UCSD-AML1 (cell line): ENCODE measurements at regions not wholly inside any gene's neighbourhood (a gene's known extent, or its start where the extent isn't known, plus 50 kb on each side); places are given as distances from the start of the nearest gene placed in this dataset.

Experiments used
- DNase-seq: peaks from one replicate; lab custom pipeline; 2025; ENCODE audit not compliant: unreplicated experiment; lab: John Stamatoyannopoulos, UW

DNA sequence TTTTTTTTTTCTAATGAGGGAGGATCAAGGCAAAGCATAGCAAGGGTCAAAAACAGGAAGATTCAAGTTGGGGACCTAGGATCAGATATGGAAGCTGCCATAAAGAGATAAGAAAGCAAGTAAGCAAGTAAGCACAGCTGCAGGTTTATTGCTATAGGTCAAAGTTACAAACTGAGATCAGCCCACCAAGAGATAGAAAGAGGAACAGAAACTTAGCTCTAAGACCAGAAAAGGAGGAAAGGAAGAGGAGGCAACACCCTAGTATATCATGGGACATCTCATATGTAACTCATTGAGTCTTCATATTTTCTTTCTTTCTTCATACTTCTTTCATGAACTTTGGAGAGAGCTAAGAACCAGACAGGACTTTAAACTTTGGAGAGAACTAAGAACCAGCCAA, 295.9 kb upstream of the CRIM1 start:
- DNase-seq, result no peak

- DNase-seq, result no peak
Observed at GRCh38 chr2:36058953-36059352, 296.6 kb upstream of the CRIM1 start.

GRCh38 chr2:36058076-36058475, 297.5 kb upstream of the CRIM1 start:
- DNase-seq, result no peak

- no peak for DNase-seq
Observed at GRCh38 chr2:36052819-36053218, 302.8 kb upstream of the CRIM1 start.

DNA sequence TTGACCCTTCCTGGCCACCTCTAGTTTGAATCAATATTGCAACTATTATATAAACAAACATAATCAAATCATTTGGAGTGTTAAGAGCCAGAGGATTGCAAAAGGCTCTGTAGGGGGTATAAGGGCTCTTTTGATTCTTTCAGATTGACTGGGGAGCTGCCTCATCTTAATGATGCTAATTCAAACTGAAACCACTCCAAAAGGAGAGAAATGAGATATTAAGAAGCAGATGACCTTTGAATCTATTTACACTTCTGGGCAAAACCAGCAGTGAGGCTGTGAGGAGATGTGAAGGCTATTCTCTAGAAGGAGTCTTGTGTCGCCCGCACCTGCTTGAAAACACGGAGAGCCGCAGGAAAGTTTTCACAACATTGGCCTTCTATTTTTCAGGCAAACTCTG, 311.2 kb upstream of the CRIM1 start:
- no peak for DNase-seq

DNA sequence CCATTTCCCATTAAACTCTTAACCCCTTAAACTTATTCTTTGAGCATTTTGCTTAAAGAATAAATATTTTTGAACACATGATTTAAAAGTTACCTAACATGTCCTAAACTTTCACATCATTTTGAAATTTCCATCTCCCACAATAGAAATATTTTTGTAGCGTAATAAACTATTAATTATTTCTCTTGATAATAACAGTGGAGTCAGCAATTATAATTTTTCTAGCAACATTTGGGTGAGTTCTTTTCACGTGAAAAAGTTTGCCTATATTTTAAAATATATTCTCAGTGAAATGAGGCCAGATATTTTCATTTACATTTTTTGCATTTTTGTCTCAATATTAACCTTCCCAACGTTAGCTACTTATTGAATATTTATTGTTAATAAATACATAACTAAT, 320.4 kb upstream of the CRIM1 start:
- DNase-seq, result no peak

GRCh38 chr2:36032046-36032445, 323.5 kb upstream of the CRIM1 start:
- no peak for DNase-seq

DNA sequence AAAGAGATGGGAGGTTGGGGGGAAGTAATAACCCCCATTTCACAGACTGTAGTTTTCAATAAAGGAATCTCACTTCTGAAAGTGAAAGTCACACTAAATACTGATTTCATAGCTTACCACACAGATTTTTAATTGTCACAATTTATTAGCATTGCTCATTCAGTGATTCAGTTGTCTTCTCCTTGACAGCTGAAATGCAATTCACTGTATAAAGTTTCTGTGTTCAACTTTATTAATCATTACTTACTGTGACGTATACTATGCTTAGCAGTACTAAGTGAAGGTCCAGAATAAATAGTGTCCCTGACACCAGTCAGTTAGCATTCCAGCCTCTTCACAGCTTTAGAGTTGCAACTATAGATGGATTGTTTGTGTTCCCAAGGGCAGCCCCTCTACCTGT, 324.1 kb upstream of the CRIM1 start:
- DNase-seq, result no peak

DNA sequence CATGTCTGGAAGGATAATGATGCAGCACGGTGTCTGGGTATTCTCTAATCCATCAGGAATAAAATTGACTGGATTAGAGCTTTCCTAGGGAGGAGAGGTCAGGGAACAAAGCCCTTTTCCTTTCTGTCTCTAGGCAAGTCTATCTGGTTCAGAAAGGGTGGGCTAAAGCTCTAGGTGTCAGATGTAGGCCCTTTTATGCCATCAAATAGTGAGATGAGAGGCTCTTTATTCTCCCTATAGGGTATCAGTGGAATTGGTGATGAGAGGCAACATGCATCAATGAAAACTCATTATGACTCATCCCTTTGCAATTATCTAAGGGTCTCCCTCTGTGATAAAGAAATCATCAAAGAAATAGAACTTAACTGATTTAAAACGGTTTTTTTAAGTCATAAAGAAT, 328.0 kb upstream of the CRIM1 start:
- no peak for DNase-seq

DNA sequence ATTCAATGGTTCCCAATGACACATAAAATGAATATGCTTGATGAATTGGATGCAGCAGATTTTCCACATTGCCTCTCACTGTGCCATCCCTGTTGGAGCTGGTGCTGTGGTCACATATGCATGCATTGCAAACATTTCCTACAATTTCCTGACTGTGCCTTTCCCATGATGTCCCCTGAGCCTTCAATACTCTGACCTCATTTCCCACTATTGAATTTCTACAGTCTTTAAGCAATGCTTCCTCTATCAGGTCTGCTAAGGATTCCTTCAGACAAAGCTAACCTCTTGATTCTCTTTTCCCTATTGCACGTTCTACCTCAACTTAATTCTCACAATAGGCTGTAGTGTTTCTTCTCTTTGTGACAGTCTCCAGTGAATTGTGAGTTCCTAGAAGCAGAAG, 342.5 kb upstream of the CRIM1 start:
- no peak for DNase-seq

DNA sequence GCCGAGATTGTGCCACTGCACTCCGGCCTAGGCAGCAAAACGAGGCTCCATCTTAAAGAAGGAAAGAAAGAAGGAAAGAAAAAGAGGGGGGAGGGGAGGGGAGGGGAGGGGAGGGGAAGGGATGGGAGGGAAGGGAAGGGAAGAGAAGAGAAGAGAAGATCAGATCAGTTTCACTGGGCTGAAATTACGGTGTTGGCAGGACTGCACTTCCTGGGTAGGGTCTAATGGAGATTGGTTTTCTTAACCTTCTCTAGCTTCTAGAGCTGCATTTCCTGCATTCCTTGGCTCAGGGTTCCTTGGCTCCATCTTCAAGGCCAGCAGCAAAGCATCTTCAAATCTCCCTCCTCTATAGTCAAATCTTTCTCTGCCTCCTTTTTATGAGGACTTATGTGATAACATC, 349.1 kb upstream of the CRIM1 start:
- no peak for DNase-seq

DNA sequence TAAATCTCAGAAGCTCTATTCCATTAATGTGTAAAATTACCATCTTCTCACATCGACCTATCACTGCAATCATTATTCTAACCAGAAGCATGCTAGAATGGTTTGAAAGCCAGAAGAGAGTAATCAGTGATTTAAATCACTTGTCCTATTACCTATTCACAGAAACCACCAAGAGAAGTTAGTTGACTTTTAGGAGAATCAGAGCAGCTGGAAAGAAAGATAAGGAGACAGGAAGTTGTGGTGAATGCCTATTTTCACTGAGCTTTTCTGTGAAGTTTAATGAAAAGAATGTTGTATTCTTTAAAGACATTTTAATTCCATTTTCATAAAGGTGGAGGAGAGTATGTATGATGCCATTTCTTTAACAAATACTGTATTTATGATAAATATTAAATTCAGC, 352.6 kb upstream of the CRIM1 start:
- DNase-seq, result no peak

DNA sequence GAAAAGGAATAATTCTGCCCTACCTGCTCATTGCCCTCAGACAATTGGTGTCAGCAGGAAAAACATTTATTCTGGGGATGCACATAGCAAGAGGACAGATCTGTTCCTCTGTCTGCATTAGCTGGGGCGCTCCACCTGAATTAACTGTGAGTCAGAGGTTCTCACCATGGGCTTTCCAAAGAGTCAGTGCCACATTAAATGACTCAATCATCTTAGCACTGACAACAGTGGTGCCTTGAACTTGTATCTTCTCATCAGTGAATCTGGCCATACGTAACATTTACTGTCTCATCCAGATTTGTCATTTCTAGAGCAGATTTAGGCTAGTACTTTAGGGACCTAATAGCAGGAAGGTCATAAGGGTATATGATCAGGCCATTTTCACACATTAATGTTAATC, 358.1 kb upstream of the CRIM1 start:
- DNase-seq, result no peak

DNA sequence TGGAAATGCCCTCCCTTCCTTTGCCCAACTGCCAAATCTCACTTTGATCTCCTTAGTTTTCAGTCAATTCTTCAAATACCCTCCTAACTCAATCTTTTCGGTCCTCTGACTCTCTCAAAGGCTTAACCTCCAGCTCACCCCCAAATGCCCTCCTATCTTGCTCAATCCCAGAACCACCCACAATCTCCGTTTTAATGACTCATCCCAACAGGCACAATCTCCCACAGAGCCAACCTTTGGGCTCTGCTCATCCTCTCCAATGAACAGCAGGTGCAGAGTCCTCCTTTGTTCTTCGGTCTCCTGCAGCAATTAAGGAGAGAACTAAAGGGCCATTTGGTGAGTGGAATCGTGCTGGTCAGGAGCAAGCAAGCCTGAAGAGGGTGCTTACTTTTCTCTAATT, 366.1 kb upstream of the CRIM1 start:
- no peak for DNase-seq

DNA sequence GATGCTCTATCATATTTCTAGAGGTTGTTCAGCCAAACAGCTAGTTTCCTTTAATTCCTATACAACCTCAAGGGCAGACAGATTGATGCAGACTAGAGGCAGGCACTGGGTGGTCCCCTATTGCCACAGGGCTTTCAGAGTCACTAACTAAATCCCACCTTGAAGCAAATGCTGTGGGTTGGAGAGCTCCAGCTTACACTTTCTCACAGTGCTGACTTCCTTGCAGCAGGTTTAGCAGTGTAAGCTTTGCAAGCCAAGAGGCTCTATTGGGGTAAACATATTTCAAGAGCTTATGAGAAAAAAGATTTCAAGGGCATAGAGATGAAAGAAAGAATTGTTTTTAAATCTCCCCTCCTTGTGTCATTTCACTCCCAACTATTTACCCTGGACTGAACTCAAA, 366.5 kb upstream of the CRIM1 start:
- no peak for DNase-seq

DNA sequence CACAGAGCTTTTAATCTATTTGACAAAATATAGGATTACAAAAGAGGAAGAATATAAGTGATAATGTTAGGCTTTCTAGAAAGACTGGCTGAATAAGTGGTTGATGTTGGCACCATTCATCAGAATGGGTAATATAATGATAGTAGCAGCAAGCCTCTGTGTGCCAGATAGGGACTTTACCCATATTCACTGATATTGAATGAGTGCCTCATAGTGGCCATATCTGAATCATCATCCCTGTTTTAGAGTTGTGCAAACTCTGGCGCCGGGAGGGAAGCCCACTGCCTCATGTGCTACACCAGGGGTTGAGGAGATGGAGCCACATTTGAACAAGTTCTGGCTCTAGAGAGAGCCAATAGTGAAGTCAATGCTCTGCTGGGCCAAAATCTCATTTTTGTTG, 368.7 kb upstream of the CRIM1 start:
- DNase-seq, result no peak

GRCh38 chr2:35978218-35978617, 377.4 kb upstream of the CRIM1 start:
- no peak for DNase-seq

- DNase-seq, result no peak
Observed at GRCh38 chr2:35976611-35977010, 379.0 kb upstream of the CRIM1 start.

DNA sequence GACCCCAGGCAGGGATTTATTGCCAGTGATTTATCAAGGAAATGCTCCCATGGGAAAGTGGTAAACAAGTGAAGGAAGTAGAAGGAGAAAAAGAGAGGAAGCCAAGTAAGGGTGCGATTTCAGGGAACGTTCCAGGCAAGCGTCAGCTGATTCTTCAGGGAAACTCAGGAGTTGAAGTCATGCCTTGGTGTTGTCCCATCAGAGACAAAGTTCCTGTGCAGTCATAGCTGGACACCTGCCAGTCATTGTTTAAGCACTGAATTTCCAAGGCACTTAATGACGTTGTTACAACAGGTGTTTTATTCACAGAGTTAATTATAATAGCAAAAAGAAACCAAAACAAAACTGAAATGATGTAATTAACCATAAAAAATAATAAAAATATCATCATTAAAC, 381.8 kb upstream of the CRIM1 start:
- no peak for DNase-seq

DNA sequence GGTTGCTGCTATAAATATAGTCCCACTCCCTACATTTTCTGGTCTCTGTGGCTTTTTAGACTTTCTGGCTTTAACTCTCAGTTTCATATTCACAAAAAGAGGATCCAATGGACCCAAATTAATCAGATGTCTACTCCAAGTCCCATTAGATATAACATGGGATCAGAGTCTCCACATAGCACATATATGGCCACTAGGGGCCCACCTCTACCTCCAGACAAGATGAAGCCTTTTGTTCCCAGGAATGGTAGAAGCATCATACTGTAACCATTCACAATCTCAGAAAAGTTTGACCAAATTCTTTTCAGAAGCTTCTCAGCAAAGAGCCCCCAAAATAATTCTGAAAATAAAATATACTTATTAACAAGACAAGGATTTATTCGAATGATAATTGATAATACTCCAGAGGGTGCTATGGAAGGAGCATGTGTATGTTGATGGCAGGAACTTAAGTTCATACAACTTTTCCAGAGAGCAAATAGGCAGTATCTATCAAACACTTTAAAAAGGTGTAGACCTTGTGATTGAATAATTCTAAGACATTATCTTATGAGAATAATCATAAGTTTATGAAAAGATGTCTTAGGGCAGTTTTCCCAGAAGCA, 382.3 kb upstream of the CRIM1 start:
- no peak for DNase-seq

DNA sequence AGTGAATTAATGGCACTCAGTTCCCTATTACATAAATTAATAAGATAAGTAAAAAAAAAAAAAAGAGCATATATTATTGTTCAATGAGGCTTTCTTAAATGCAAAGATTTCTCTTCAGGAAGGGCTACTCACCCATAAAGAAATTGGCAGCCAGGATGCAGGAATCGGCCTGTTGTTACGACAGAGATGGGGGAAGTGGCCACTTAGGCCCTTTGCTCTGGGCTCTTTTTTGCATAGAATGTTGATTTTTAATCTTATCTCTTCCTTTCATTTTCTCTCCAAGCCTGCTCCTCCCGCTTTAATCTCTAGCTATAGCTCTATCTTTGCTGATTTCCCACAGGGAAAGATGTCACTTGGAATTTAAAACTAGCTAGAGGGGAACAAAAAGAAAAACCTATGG, 391.8 kb upstream of the CRIM1 start:
- no peak for DNase-seq

DNA sequence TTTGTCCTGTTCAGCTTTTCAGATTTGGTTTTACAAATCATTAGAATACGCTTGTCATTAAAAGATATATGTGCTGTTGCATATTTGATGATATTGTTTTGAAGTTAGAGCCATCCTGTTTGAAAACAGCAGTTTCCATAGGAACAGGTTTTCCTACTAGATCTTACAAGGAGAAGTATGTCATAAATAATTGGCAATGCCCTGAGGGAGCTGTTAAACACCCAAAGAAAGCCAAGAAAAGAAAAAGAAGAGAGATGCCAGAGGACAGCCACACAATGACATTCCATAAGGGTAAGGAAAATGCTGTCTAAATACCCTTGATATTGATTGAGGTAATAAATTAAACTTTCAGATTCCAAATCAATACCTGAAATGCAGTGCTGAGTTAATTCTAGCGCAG, 392.2 kb upstream of the CRIM1 start:
- no peak for DNase-seq

DNA sequence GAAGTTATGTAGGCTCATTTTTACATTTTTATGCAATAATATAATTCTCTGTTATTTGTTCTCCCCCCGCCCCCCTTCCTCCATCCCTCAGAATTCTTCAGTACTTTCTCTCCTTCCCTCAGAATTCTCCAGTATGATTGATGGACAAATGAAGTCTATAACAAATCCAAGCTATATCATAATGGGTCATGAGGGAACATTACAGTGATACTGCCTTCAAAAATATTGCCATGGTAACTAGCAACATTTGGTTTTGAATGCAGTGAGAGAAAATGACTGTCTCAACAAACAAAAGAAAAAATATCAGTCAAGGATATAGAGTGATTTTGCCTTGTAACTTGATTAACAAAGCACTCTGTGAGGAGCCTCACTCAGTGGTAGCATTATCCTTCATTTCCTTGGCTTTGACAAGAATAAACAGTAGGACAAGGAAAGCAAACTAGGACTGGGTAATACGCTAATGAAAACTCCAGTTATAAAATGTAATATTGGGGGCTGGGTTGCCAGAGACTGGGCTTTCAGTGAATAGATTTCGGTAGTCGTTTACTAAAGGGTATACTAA, 392.9 kb upstream of the CRIM1 start:
- no peak for DNase-seq

GRCh38 chr2:35960596-35960995, 395.0 kb upstream of the CRIM1 start:
- no peak for DNase-seq
